ENCODE measurements at regions not wholly inside any gene's neighbourhood (a gene's known extent, or its start where the extent isn't known, plus 50 kb on each side); places are given as distances from the start of the nearest gene placed in this dataset.

GRCh38 chr6:102300350-102300749, 906.8 kb downstream of the GRIK2 start:
- BruUV-seq (replicated peaks) = no TSS peak
- intact Hi-C loops (cut with micrococcal nuclease) = no loop called here
- Histone ChIP-seq H3K79me2 (ENCODE audit: control insufficient read depth, insufficient read depth, low read length) (no peaks in the 10 kb centered on the region), H3K9me3 (replicated peaks; ENCODE audit: control insufficient read depth, insufficient read depth, low read length) (peaks cover 3% of the 10 kb centered on the region), H3K4me3 (replicated peaks in 1 of 3; ENCODE audit: insufficient read depth in 1 of 3, low read depth in 1 of 3, low read length in 3 of 3) (no peak overlapping the region), H3K27me3 (ENCODE audit: control insufficient read depth in 2 of 2, insufficient read depth in 2 of 2, low read length in 2 of 2) (no peaks in the 10 kb centered on the region), H3K9ac (replicated peaks; ENCODE audit: extremely low read depth, insufficient read depth, low read length) (no peak overlapping the region), H2AFZ (ENCODE audit: low read depth, low read length) (no peak overlapping the region), H3K27ac (ENCODE audit: insufficient read depth, low read depth, low read length) (no peak overlapping the region), H3K9me1 (replicated peaks; ENCODE audit: control insufficient read depth, extremely low read depth, insufficient read depth, low read length) (no peaks in the 10 kb centered on the region), H3K4me1 (ENCODE audit: control insufficient read depth, extremely low read depth, insufficient read depth, low read length) (no peaks in the 10 kb centered on the region), H3K4me2 (ENCODE audit: insufficient read depth, low read length) (no peak overlapping the region), H4K20me1 (replicated peaks; ENCODE audit: control insufficient read depth, extremely low read depth, insufficient read depth, low read length) (no peaks in the 10 kb centered on the region), H3K36me3 (ENCODE audit: control insufficient read depth in 2 of 2, extremely low read depth in 1 of 2, insufficient read depth in 2 of 2, low read length in 2 of 2) (no peaks in the 10 kb centered on the region)
- FAIRE-seq (no peak), DNase-seq (ENCODE audit: low read depth, low spot score) (no peak)
- dilution Hi-C loops (cut with MboI; ENCODE audit: extremely low pct_ligation_motif_present, low sequenced_read_pairs) = no loop called here
- CTCF ChIA-PET = no interaction called here
- no peak for TF ChIP-seq FOS (IDR thresholded peaks at IDR 0.05; ENCODE audit: borderline replicate concordance, insufficient read depth, low read length)
- no peak for TF ChIP-seq MYC (IDR thresholded peaks at IDR 0.05; ENCODE audit: low read depth, low read length)
- TF ChIP-seq POLR2AphosphoS5 (IDR thresholded peaks at IDR 0.05; ENCODE audit: insufficient read depth, low read depth, low read length) = no peak
- TF ChIP-seq EZH2 (IDR thresholded peaks at IDR 0.05; ENCODE audit: borderline replicate concordance, low read depth, low read length, severe bottlenecking) = no peak
- no peak for TF ChIP-seq JUN (IDR thresholded peaks at IDR 0.05; ENCODE audit: borderline replicate concordance, insufficient read depth, insufficient read length, low read depth)
- no peak for TF ChIP-seq POLR2A (IDR thresholded peaks at IDR 0.05; ENCODE audit: low read depth, low read length)
- TF ChIP-seq GATA2 (IDR thresholded peaks at IDR 0.05; ENCODE audit: insufficient read depth, insufficient read length, low read depth, low read length) = no peak
- TF ChIP-seq, protein P1, sequence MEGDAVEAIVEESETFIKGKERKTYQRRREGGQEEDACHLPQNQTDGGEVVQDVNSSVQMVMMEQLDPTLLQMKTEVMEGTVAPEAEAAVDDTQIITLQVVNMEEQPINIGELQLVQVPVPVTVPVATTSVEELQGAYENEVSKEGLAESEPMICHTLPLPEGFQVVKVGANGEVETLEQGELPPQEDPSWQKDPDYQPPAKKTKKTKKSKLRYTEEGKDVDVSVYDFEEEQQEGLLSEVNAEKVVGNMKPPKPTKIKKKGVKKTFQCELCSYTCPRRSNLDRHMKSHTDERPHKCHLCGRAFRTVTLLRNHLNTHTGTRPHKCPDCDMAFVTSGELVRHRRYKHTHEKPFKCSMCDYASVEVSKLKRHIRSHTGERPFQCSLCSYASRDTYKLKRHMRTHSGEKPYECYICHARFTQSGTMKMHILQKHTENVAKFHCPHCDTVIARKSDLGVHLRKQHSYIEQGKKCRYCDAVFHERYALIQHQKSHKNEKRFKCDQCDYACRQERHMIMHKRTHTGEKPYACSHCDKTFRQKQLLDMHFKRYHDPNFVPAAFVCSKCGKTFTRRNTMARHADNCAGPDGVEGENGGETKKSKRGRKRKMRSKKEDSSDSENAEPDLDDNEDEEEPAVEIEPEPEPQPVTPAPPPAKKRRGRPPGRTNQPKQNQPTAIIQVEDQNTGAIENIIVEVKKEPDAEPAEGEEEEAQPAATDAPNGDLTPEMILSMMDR (IDR thresholded peaks at IDR 0.05; ENCODE audit: extremely low read depth in 1 of 2, insufficient read depth in 1 of 2, low read depth in 1 of 2, low read length in 2 of 2) = no peak
- POLR2A ChIA-PET = no interaction called here

All from endothelial cell of umbilical vein (primary cell).